Loucy (cell line): ENCODE measurements at regions not wholly inside any gene's neighbourhood (a gene's known extent, or its start where the extent isn't known, plus 50 kb on each side); places are given as distances from the start of the nearest gene placed in this dataset.

Experiments used
- CTCF ChIP-seq: fragments of 200-600 bp; sonication (generic); conservative IDR thresholded peaks from 2 replicates; pipeline ENCODE4 v1.5.1; 2014; ENCODE audit warnings: mild to moderate bottlenecking, antibody characterized with exemption, low read length
- EZH2phosphoT487 ChIP-seq: fragments of 200-600 bp; IDR thresholded peaks from 2 replicates; pipeline ENCODE4 v1.6.1; 2018; ENCODE audit warnings: antibody characterized with exemption, mild to moderate bottlenecking, moderate library complexity, borderline replicate concordance

GRCh38 chr14:101055776-101056374 is 152.4 kb upstream of the RTL1 start:
- TF ChIP-seq CTCF (no peak), EZH2phosphoT487 (no peak)
